ENCODE measurements at regions not wholly inside any gene's neighbourhood (a gene's known extent, or its start where the extent isn't known, plus 50 kb on each side); places are given as distances from the start of the nearest gene placed in this dataset.
A peak's percentile ranks its signal among the peaks of the same experiment; 100 is the strongest.
"Not testable (repeated sequence)": the region's sequence is repeated elsewhere in the genome, so short reads cannot be mapped to it uniquely, and the experiment has no call there.

GRCh38 chr14:38731962-38732361 is 371.1 kb downstream of the SEC23A start:
- ATAC-seq = no peak
- intact Hi-C loops (cut with micrococcal nuclease) = no loop called here
- DNase-seq = no peak

- ATAC-seq = no peak
- DNase-seq = no peak
- intact Hi-C loops (cut with micrococcal nuclease) = no loop called here
Measured at GRCh38 chr14:38730420-38730819, 372.6 kb downstream of the SEC23A start.

DNA sequence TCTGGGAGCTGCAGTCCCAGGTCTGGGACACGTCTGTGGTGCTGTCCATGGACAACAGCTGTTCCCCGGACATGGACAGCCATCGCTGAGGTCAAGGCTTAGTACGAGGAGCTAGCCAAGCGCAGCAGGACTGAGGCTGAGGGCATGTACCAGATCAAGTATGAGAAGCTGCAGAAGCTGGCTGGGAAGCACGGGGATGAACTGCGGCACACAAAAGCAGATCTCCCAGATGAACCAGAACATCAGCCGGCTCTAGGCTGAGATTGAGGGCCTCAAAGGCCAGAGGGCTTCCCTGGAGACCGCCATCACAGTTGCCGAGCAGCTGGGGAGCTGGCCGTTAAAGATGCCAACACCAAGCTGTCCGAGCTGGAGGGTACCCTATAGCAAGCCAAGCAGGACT is 375.3 kb downstream of the SEC23A start:
- no peak for DNase-seq
- intact Hi-C loops (cut with micrococcal nuclease) = loop anchor here (10.0 kb wide), 2 partner anchors 137 to 287 kb away; no protein-coding TSS in a partner anchor
- no peak for ATAC-seq

DNA sequence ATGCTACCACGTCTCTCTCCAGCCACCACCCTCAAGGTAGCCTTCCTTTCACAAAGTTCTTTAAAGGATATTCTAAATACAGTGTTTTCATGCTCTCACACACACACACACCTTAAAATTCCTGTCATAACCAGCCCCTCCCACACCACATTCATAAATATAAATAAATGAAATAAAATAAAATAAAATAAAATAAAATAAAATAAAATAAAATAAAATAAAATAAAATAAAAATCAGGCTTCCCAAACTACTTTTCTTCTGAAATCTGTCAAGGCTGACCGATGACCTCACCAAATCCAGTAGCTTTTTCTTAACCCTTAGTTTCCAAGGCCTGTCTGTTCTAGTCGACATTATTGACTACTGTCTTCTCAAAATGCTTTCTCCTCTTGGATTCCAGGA is 378.4 kb downstream of the SEC23A start:
- intact Hi-C loops (cut with micrococcal nuclease) = loop anchor here (10.0 kb wide), 2 partner anchors 140 to 290 kb away; no protein-coding TSS in a partner anchor
- no peak for ATAC-seq
- no peak for DNase-seq

DNA sequence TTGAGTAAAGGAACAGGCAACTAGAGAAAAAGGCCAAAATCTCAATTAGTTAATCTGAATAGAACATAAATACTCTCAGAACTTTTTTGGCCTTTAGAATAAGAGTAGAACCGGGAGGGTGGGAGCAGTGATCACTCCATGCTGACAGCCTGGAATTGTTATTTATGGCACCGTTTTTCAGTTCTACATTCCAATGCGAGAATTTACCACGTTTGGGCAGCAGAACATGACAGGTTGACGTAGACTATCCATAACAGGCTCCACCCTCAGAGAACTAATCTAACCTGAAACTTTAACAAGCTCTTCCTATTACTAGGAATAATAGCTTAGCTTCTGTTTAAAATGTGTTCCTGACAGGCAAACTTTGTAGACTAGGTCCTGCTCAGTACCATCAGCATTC is 379.1 kb downstream of the SEC23A start:
- DNase-seq (no peak), ATAC-seq (no peak)
- intact Hi-C loops (cut with micrococcal nuclease) = loop anchor here (10.0 kb wide), 2 partner anchors 141 to 291 kb away; no protein-coding TSS in a partner anchor

DNA sequence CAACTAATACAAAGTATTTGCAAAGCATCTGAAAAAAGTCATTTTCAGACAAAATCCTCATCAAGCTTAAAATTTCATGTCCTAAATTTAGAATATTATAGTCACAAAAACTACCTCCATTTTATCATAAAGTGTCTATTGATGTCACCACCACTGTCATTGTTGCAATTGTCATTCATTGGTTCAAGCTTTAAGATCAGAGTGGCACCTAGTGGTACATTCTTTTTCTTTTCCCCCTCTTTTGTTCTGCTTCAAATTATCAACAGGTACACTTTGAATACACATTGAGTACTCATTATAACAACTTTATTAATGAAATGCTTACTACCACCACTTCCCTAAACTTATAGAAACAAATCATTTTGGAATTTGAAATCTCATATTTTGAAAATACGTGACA is 379.8 kb downstream of the SEC23A start:
- ATAC-seq (no peak), DNase-seq (no peak)
- intact Hi-C loops (cut with micrococcal nuclease) = loop anchor here (10.0 kb wide), 2 partner anchors 142 to 292 kb away; no protein-coding TSS in a partner anchor

DNA sequence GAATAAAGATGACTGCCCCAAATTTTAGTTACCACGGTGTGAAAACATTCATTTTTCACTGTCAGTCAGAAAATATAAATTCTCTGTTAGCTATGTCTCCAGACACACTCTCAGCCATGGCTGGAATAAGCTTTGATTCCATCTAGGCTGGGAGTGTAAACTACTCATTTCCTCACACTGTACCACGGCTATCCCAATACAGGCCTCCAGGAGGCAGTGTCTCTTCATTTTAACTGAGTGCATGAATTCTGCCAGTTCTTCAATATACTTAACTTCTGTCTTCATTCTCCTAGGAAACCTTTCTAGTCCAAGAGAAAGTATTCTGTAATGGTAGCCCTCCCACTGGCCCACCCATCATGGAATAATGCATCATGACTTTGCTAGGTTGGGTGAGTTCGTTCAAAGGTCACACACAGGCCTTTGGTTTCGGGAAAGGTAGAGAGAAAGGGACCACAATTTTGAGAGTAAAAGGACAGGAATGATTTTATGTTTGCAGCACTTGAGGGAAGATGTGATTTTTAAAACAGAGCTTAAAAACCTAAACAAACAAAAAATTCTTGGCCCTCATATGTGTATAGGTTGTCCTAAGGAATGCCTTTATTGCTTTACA is 381.1 kb downstream of the SEC23A start:
- peak; percentile 71 for ATAC-seq
- intact Hi-C loops (cut with micrococcal nuclease) = loop anchor here (10.0 kb wide), 2 partner anchors 143 to 293 kb away; no protein-coding TSS in a partner anchor
- DNase-seq = peak; percentile 35

GRCh38 chr14:38718519-38718918 is 384.5 kb downstream of the SEC23A start:
- peak; percentile 55 for ATAC-seq

GRCh38 chr14:38716926-38717325 is 386.1 kb downstream of the SEC23A start:
- ATAC-seq (peak; percentile 41), DNase-seq (no peak)
- intact Hi-C loops (cut with micrococcal nuclease) = no loop called here

More at GRCh38 chr14:38718519-38718918, 384.5 kb downstream of the SEC23A start:
- intact Hi-C loops (cut with micrococcal nuclease) = no loop called here
- no peak for DNase-seq

DNA sequence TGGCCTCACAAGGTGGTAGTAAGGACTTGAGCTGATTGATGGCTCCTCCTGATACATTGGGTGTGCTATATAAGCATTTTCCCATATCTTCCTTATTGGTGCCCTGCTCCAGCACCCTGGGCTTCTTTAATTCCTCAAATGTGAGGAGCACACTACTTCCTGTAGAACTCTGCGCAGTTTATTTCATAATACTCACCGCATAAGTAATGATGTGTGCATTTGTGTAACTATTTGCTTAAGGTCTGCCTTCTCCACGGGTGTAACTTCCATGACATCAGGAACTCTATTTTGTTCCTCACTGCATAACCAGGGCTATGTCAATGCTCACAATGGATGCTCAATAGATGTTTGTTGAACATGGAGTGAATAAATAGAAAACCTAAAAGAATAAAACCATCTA is 392.2 kb downstream of the SEC23A start:
- intact Hi-C loops (cut with micrococcal nuclease) = no loop called here
- DNase-seq (no peak), ATAC-seq (no peak)

DNA sequence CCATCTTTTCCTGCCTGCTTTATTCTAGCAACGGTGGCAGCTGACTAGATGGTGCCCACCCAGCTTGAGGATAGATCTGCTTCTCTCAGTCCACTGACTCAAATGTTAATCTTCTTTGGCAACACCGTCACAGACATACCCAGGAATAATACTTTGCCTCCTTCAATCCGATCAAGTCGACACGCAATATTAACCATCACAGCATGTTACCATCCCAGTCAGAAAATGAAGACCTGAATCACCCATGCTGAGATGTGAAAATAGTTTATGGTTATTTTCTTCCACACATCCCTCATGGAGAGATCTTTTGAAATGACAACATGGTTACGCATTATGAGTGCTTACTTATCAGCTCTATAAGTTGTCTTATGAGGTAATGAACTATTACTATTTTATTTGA is 392.8 kb downstream of the SEC23A start:
- DNase-seq (no peak), ATAC-seq (no peak)
- intact Hi-C loops (cut with micrococcal nuclease) = no loop called here

DNA sequence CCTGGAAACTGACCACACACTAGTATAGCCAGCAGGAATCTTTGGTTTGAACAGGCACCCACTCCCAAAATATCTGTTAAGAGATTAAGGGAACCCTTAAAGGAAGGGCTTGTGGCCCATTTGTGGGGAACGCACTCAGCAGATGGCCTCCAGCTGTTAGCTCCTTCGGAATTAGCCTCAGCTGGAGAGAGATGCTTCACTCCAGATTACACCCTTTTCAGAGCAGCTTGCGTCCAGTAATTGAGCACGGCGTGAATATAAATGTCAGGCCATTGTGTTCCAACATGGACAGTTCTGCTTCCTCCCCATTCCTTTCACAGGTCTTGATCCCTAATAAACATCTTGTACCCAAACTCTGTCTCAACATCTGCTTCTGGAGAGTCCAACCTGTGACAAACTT is 397.8 kb downstream of the SEC23A start:
- peak; percentile 57 for ATAC-seq
- intact Hi-C loops (cut with micrococcal nuclease) = no loop called here
- no peak for DNase-seq

DNA sequence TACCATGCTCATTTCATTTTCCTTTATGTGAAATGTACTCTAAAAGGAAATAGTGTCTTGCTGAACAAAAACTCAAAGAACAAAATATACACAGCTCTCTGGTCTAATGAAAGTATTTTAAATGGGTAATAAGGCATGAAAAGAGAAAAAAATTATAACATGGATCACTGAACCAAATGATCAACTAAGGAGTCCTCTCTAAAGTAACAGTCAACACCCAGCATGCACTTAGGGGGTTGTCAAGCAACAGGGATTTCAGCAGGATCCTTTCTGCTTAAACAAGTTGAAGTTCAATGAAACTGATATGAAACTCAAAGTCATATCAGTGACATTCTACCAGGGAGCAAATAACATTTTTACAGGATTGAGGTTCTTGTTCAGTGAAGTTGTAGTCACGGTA is 398.8 kb downstream of the SEC23A start:
- no peak for ATAC-seq
- intact Hi-C loops (cut with micrococcal nuclease) = no loop called here
- DNase-seq = no peak

DNA sequence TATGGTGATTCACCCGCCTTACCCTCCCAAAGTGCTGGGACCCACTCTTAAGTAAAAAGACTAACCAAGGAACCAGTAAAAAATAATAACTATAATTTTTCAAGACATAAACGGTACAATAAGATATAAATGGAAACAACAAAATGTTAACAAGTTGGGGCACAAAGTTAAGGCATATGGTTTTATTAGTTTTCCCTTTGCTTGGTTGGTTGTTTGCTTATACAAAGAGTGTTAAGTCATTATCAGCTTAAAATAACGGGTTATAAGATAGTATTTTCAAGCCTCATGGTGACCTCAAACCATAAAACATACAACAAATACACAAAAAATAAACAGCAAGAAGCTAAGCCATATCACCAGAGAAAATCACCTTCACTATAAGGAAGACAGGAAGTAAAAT is 406.1 kb downstream of the SEC23A start:
- DNase-seq (no peak), ATAC-seq (no peak)
- intact Hi-C loops (cut with micrococcal nuclease) = no loop called here

- ATAC-seq (no peak), DNase-seq (no peak)
- intact Hi-C loops (cut with micrococcal nuclease) = no loop called here
Measured at GRCh38 chr14:38693423-38693822, 409.6 kb downstream of the SEC23A start.

DNA sequence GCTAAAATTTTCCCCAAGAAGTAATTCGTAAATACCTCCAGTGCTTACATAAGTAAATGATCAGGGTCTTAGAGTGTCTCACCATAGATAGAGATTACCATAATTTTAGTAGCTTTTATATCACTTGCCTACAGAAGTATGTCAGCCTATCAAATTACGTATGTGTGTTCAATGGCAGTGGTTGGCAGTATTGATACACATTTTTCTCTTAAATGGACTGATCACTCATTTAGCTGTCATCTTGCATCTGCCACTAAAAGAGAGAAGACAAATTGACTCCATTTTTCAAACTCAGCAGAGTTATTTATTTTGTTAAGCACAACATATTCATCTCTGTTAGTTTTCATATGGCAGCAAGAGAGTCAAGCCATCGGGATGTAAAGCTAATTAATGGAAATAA is 413.1 kb upstream of the CLEC14A start:
- DNase-seq (no peak), ATAC-seq (no peak)
- intact Hi-C loops (cut with micrococcal nuclease) = no loop called here

DNA sequence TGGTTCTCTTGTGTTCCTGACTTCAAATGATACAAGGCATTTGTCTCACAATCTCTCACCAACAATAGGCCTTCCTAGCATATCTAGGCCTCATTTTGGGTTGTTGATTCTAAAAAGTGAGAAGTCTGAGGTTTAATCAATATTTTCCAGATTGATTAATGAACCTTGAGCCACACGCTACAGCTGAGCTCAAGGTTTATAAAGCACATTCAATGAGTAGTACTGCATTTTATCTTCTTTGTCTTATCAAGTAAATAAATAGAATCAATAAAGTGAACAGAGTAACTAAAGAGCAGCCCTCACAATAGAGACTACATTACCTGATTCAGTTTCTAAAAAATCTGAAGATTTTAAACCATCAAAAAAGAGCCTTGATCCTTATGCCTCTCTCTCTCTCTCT is 407.5 kb upstream of the CLEC14A start:
- intact Hi-C loops (cut with micrococcal nuclease) = no loop called here
- ATAC-seq = no peak

GRCh38 chr14:38662781-38663180 is 406.9 kb upstream of the CLEC14A start:
- DNase-seq = no peak
- intact Hi-C loops (cut with micrococcal nuclease) = no loop called here
- ATAC-seq = no peak

More for the DNA sequence above, 407.5 kb upstream of the CLEC14A start:
- no peak for DNase-seq

- ATAC-seq = no peak
- intact Hi-C loops (cut with micrococcal nuclease) = no loop called here
- DNase-seq = no peak
Measured at GRCh38 chr14:38646391-38646790, 390.5 kb upstream of the CLEC14A start.

GRCh38 chr14:38634913-38635312 is 379.0 kb upstream of the CLEC14A start:
- intact Hi-C loops (cut with micrococcal nuclease); DNase-seq; ATAC-seq: not testable (repeated sequence)

DNA sequence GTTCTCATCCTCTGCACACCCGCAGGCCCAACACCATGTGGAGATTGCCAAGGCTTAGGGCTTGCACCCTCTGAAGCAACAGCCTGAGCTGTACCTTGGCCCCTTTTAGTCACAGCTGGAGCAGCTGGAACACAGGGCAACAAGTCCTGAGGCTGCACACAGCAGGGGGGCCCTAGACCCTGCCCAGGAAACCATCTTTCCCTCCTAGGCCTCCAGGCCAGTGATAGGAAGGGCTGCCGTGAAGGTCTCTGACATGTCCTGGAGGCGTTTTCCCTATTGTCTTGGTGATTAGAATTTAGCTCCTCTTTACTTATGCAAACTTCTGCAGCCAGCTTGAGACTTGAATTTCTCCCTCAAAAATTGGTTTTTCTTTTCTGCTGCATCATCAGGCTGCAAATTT is 373.5 kb upstream of the CLEC14A start:
- ATAC-seq = no peak
- DNase-seq = no peak
- intact Hi-C loops (cut with micrococcal nuclease) = no loop called here
